ENCODE measurements at regions not wholly inside any gene's neighbourhood (a gene's known extent, or its start where the extent isn't known, plus 50 kb on each side); places are given as distances from the start of the nearest gene placed in this dataset.
A peak's percentile ranks its signal among the peaks of the same experiment; 100 is the strongest.

DNA sequence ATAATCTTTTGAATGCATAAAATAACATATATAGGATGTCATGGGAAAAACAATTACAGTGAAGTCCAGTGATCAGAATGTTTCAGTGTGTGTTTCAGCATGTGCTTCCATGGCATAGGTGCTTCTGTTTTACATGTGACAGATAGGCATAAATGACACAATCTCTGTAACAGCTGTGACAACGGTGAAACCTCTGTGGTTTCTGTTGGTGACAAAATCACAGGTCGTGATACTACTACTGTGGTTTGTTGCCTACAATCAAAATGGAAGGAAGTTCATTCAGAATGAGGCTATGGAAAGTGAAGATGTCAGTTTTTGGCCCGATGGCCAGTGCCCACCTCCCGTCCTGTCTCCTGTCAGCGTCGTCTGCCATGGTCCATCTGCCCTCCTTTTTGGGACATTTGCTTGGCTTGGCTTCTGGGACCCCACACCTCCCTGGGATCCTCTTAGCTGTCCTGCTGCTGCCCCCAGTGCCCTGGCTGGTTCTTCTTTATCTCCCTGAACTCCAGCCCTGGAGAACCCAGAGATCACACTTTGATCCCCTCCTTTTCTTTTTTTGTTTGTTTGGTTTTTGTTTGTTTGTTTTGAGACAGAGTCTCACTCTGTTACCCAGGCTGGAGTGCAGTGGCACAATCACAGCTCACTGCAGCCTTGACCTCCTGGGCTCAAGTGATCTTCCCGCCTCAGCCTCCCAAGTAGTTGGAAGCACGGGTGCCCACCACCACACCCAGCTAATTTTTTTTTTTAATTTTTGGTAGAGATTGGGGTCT lies 79.3 kb upstream of the NAA20 start (continued):
- TF ChIP-seq, protein P1, sequence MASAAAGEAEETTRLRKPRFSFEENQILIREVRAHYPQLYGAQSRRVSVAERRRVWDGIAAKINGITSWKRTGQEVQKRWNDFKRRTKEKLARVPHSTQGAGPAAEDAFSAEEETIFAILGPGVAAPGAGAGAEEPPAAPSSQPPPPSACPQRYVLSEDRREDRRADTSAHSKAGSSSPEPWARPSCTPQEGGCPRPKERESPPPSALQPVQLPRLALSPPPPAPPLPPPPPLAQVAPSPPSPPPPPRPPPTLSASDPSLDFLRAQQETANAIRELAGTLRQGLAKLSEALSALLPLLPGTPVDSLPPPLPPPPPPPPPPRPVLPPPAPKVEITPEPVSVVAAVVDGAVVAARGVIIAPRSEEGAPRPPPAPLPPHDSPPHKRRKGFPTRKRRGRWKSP (CRISPR knock-in tag; IDR thresholded peaks at IDR 0.05): no peak
- no peak for TF ChIP-seq ZNF749 (CRISPR knock-in tag; IDR thresholded peaks at IDR 0.05; ENCODE audit: borderline replicate concordance)
- peak; percentile 47; the same call in 1 of the 2 replicates for TF ChIP-seq FOXK1 (CRISPR knock-in tag; IDR thresholded peaks at IDR 0.05; ENCODE audit: borderline replicate concordance, low read depth)
- TF ChIP-seq AGO2 (optimal IDR thresholded peaks at IDR 0.05; ENCODE audit: low read depth, low read length): no peak
- TF ChIP-seq ZNF607 (CRISPR knock-in tag; IDR thresholded peaks at IDR 0.05; ENCODE audit: borderline replicate concordance): no peak
- TF ChIP-seq DRAP1 (CRISPR knock-in tag; IDR thresholded peaks at IDR 0.05): no peak
- no peak for TF ChIP-seq NR0B2 (CRISPR knock-in tag; IDR thresholded peaks at IDR 0.05)
- TF ChIP-seq, protein P2, sequence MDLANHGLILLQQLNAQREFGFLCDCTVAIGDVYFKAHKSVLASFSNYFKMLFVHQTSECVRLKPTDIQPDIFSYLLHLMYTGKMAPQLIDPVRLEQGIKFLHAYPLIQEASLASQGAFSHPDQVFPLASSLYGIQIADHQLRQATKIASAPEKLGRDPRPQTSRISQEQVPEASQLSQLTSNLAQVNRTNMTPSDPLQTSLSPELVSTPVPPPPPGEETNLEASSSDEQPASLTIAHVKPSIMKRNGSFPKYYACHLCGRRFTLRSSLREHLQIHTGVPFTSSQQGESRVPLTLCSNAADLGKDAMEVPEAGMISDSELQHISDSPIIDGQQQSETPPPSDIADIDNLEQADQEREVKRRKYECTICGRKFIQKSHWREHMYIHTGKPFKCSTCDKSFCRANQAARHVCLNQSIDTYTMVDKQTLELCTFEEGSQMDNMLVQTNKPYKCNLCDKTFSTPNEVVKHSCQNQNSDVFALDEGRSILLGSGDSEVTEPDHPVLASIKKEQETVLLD (CRISPR knock-in tag; IDR thresholded peaks at IDR 0.05; ENCODE audit: low read depth): no peak
- no peak for TF ChIP-seq DNMT3B (CRISPR knock-in tag; conservative IDR thresholded peaks at IDR 0.05)
- TF ChIP-seq, protein P3, sequence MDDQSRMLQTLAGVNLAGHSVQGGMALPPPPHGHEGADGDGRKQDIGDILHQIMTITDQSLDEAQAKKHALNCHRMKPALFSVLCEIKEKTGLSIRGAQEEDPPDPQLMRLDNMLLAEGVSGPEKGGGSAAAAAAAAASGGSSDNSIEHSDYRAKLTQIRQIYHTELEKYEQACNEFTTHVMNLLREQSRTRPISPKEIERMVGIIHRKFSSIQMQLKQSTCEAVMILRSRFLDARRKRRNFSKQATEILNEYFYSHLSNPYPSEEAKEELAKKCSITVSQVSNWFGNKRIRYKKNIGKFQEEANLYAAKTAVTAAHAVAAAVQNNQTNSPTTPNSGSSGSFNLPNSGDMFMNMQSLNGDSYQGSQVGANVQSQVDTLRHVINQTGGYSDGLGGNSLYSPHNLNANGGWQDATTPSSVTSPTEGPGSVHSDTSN (CRISPR knock-in tag; IDR thresholded peaks at IDR 0.05; ENCODE audit: borderline replicate concordance): no peak
- no peak for TF ChIP-seq IKZF4 (CRISPR knock-in tag; IDR thresholded peaks at IDR 0.05; ENCODE audit: borderline replicate concordance, low read depth, not compliant biosample characterization)
- TF ChIP-seq, protein P4, sequence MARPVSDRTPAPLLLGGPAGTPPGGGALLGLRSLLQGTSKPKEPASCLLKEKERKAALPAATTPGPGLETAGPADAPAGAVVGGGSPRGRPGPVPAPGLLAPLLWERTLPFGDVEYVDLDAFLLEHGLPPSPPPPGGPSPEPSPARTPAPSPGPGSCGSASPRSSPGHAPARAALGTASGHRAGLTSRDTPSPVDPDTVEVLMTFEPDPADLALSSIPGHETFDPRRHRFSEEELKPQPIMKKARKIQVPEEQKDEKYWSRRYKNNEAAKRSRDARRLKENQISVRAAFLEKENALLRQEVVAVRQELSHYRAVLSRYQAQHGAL (CRISPR knock-in tag; IDR thresholded peaks at IDR 0.05; ENCODE audit: not compliant biosample characterization): no peak
- TF ChIP-seq KAT7 (CRISPR knock-in tag; IDR thresholded peaks at IDR 0.05; ENCODE audit: borderline replicate concordance): no peak; the same call in 1 of the 2 replicates
- no peak for TF ChIP-seq NAIF1 (CRISPR knock-in tag; IDR thresholded peaks at IDR 0.05; ENCODE audit: borderline replicate concordance)
- no peak for TF ChIP-seq ZNF253 (CRISPR knock-in tag; IDR thresholded peaks at IDR 0.05; ENCODE audit: borderline replicate concordance)
- TF ChIP-seq KLF12 (CRISPR knock-in tag; IDR thresholded peaks at IDR 0.05; ENCODE audit: borderline replicate concordance): no peak
- TF ChIP-seq ZNF672 (CRISPR knock-in tag; IDR thresholded peaks at IDR 0.05): no peak
- TF ChIP-seq, protein P5, sequence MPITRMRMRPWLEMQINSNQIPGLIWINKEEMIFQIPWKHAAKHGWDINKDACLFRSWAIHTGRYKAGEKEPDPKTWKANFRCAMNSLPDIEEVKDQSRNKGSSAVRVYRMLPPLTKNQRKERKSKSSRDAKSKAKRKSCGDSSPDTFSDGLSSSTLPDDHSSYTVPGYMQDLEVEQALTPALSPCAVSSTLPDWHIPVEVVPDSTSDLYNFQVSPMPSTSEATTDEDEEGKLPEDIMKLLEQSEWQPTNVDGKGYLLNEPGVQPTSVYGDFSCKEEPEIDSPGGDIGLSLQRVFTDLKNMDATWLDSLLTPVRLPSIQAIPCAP (CRISPR knock-in tag; IDR thresholded peaks at IDR 0.05; ENCODE audit: low read depth): no peak
- TF ChIP-seq REL (CRISPR knock-in tag; conservative IDR thresholded peaks at IDR 0.05): no peak
- TF ChIP-seq HNRNPK (IDR thresholded peaks at IDR 0.05; ENCODE audit: low read depth, low read length, poor library complexity, severe bottlenecking): no peak
- no peak for TF ChIP-seq SOX6 (IDR thresholded peaks at IDR 0.05)
- peak; percentile 64 for TF ChIP-seq SOX6 (CRISPR knock-in tag; IDR thresholded peaks at IDR 0.05)
- TF ChIP-seq CEBPB (IDR thresholded peaks at IDR 0.05; ENCODE audit: borderline replicate concordance, low read depth, low read length): no peak

All from HepG2 (cell line).